ENCODE measurements at regions not wholly inside any gene's neighbourhood (a gene's known extent, or its start where the extent isn't known, plus 50 kb on each side); places are given as distances from the start of the nearest gene placed in this dataset.

- no TSS peak for BruUV-seq (replicated peaks)
- no peaks in the 10 kb centered on the region for H3K4me1 ChIP-seq (ENCODE audit: control insufficient read depth, extremely low read depth, insufficient read depth, low read length)
- H3K4me3 ChIP-seq (replicated peaks in 1 of 3; ENCODE audit: insufficient read depth in 1 of 3, low read depth in 1 of 3, low read length in 3 of 3), result no peak overlapping the region
- no peak overlapping the region for H3K27ac ChIP-seq (ENCODE audit: insufficient read depth, low read depth, low read length)
- no peak overlapping the region for H2AFZ ChIP-seq (ENCODE audit: low read depth, low read length)
- dilution Hi-C loops (cut with MboI; ENCODE audit: extremely low pct_ligation_motif_present, low sequenced_read_pairs) (no loop called here), intact Hi-C loops (cut with micrococcal nuclease) (no loop called here)
- H3K4me2 ChIP-seq (ENCODE audit: insufficient read depth, low read length), result no peak overlapping the region
- ChIA-PET CTCF (no interaction called here), POLR2A (no interaction called here)
- no peak overlapping the region for H3K9ac ChIP-seq (replicated peaks; ENCODE audit: extremely low read depth, insufficient read depth, low read length)
- no peaks in the 10 kb centered on the region for H4K20me1 ChIP-seq (replicated peaks; ENCODE audit: control insufficient read depth, extremely low read depth, insufficient read depth, low read length)
- no peaks in the 10 kb centered on the region for H3K79me2 ChIP-seq (ENCODE audit: control insufficient read depth, insufficient read depth, low read length)
- no peaks in the 10 kb centered on the region for H3K36me3 ChIP-seq (ENCODE audit: control insufficient read depth in 2 of 2, extremely low read depth in 1 of 2, insufficient read depth in 2 of 2, low read length in 2 of 2)
- no peaks in the 10 kb centered on the region for H3K27me3 ChIP-seq (ENCODE audit: control insufficient read depth in 2 of 2, insufficient read depth in 2 of 2, low read length in 2 of 2)
- H3K9me1 ChIP-seq (replicated peaks; ENCODE audit: control insufficient read depth, extremely low read depth, insufficient read depth, low read length), result no peaks in the 10 kb centered on the region
- no peak for TF ChIP-seq MAX (IDR thresholded peaks at IDR 0.05; ENCODE audit: insufficient read depth, insufficient read length)
- no peak for TF ChIP-seq CTCF (IDR thresholded peaks at IDR 0.05; ENCODE audit: extremely low read depth in 1 of 2, insufficient read depth in 1 of 2, low read depth in 1 of 2, low read length in 2 of 2)
- TF ChIP-seq JUN (IDR thresholded peaks at IDR 0.05; ENCODE audit: borderline replicate concordance, insufficient read depth, insufficient read length, low read depth), result no peak
- no peak for TF ChIP-seq MYC (IDR thresholded peaks at IDR 0.05; ENCODE audit: low read depth, low read length)
- no peak for TF ChIP-seq FOS (IDR thresholded peaks at IDR 0.05; ENCODE audit: borderline replicate concordance, insufficient read depth, low read length)
- no peak for TF ChIP-seq EZH2 (IDR thresholded peaks at IDR 0.05; ENCODE audit: borderline replicate concordance, low read depth, low read length, severe bottlenecking)
- TF ChIP-seq POLR2AphosphoS5 (IDR thresholded peaks at IDR 0.05; ENCODE audit: insufficient read depth, low read depth, low read length), result no peak
- TF ChIP-seq GATA2 (IDR thresholded peaks at IDR 0.05; ENCODE audit: insufficient read depth, insufficient read length, low read depth, low read length), result no peak
- no peak for TF ChIP-seq POLR2A (IDR thresholded peaks at IDR 0.05; ENCODE audit: low read depth, low read length)
- FAIRE-seq, result no peak
- DNase-seq (ENCODE audit: low read depth, low spot score), result no peak
- H3K9me3 ChIP-seq (replicated peaks; ENCODE audit: control insufficient read depth, insufficient read depth, low read length), result no peaks in the 10 kb centered on the region
Observed at GRCh38 chr5:92086059-92086811, 703.1 kb upstream of the ARRDC3 start.

Data from endothelial cell of umbilical vein (primary cell).